DND-41 (cell line): ENCODE measurements at regions not wholly inside any gene's neighbourhood (a gene's known extent, or its start where the extent isn't known, plus 50 kb on each side); places are given as distances from the start of the nearest gene placed in this dataset.

Source experiments
- EZH2 ChIP-seq: IDR thresholded peaks from 3 replicates; pipeline ENCODE4 v1.6.1; 2012; ENCODE audit warnings: borderline replicate concordance, low read depth, mild to moderate bottlenecking, moderate library complexity, low read length, inconsistent platforms; ENCODE audit not compliant: severe bottlenecking
- TF ChIP-seq, protein P1 (sequence below): IDR thresholded peaks from 2 replicates; pipeline ENCODE4 v1.5.1; 2012; ENCODE audit warnings: borderline replicate concordance, low read length, moderate library complexity, mild to moderate bottlenecking; ENCODE audit not compliant: poor library complexity, severe bottlenecking; ENCODE audit errors: extremely low read depth

GRCh38 chr6:145147981-145148749 is 587.2 kb downstream of the EPM2A start:
- TF ChIP-seq, protein P1, sequence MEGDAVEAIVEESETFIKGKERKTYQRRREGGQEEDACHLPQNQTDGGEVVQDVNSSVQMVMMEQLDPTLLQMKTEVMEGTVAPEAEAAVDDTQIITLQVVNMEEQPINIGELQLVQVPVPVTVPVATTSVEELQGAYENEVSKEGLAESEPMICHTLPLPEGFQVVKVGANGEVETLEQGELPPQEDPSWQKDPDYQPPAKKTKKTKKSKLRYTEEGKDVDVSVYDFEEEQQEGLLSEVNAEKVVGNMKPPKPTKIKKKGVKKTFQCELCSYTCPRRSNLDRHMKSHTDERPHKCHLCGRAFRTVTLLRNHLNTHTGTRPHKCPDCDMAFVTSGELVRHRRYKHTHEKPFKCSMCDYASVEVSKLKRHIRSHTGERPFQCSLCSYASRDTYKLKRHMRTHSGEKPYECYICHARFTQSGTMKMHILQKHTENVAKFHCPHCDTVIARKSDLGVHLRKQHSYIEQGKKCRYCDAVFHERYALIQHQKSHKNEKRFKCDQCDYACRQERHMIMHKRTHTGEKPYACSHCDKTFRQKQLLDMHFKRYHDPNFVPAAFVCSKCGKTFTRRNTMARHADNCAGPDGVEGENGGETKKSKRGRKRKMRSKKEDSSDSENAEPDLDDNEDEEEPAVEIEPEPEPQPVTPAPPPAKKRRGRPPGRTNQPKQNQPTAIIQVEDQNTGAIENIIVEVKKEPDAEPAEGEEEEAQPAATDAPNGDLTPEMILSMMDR: no peak
- TF ChIP-seq EZH2: no peak
